NCI-H82 treated with DMSO at 0.1 percent for 48 hours (cell line): ENCODE measurements at regions not wholly inside any gene's neighbourhood (a gene's known extent, or its start where the extent isn't known, plus 50 kb on each side); places are given as distances from the start of the nearest gene placed in this dataset.

Source experiments
- DNase-seq: peaks from one replicate; lab custom pipeline; 2025; ENCODE audit not compliant: unreplicated experiment; lab: John Stamatoyannopoulos, UW

- no peak for DNase-seq
Measured at GRCh38 chr6:146865756-146866379, 267.1 kb downstream of the ADGB start.

- DNase-seq, result no peak
Measured at GRCh38 chr6:146866731-146867414, 268.1 kb downstream of the ADGB start.

GRCh38 chr6:146868671-146869209 lies 270.0 kb downstream of the ADGB start:
- DNase-seq, result no peak

- DNase-seq, result no peak
Measured at GRCh38 chr6:146870760-146871159, 272.0 kb downstream of the ADGB start.

GRCh38 chr6:146871611-146872425 lies 273.0 kb downstream of the ADGB start:
- no peak for DNase-seq

- no peak for DNase-seq
Measured at GRCh38 chr6:146872426-146872785, 273.6 kb downstream of the ADGB start.

- DNase-seq, result no peak
Measured at GRCh38 chr6:146874278-146875018, 275.7 kb downstream of the ADGB start.

GRCh38 chr6:146875927-146876270 lies 277.1 kb downstream of the ADGB start:
- DNase-seq, result no peak

GRCh38 chr6:146876271-146877151 lies 277.7 kb downstream of the ADGB start:
- no peak for DNase-seq

- no peak for DNase-seq
Measured at GRCh38 chr6:146878168-146878951, 279.6 kb downstream of the ADGB start.

GRCh38 chr6:146878952-146879340 lies 280.2 kb downstream of the ADGB start:
- no peak for DNase-seq

- DNase-seq, result no peak
Measured at GRCh38 chr6:146879406-146880117, 280.8 kb downstream of the ADGB start.

GRCh38 chr6:146881228-146882181 lies 282.7 kb downstream of the ADGB start:
- DNase-seq, result no peak

GRCh38 chr6:146883640-146884531 lies 285.1 kb downstream of the ADGB start:
- no peak for DNase-seq

GRCh38 chr6:146884728-146885127 lies 286.0 kb downstream of the ADGB start:
- DNase-seq, result no peak

GRCh38 chr6:146885708-146886457 lies 287.1 kb downstream of the ADGB start:
- DNase-seq, result no peak
